Glutamatergic neuron (in vitro differentiated cells): ENCODE measurements at regions not wholly inside any gene's neighbourhood (a gene's known extent, or its start where the extent isn't known, plus 50 kb on each side); places are given as distances from the start of the nearest gene placed in this dataset.

Source experiments
- DNase-seq: peaks from one replicate; pipeline ENCODE4 v3.0.0; 2022
- H3K27ac Mint-ChIP-seq: one replicate; pipeline ENCODE4 v1.8.0; 2020; ENCODE audit warnings: mild to moderate bottlenecking, mixed read lengths, inconsistent platforms; ENCODE audit not compliant: unreplicated experiment
- H3K27me3 Mint-ChIP-seq: one replicate; pipeline ENCODE4 v1.8.0; 2020; ENCODE audit warnings: mild to moderate bottlenecking, moderate library complexity, mixed read lengths, inconsistent platforms; ENCODE audit not compliant: unreplicated experiment
- H3K36me3 Mint-ChIP-seq: one replicate; pipeline ENCODE4 v1.8.0; 2020; ENCODE audit warnings: mild to moderate bottlenecking, mixed read lengths, inconsistent platforms; ENCODE audit not compliant: unreplicated experiment
- H3K4me1 Mint-ChIP-seq: one replicate; pipeline ENCODE4 v1.8.0; 2020; ENCODE audit warnings: mild to moderate bottlenecking, low read depth, mixed read lengths, inconsistent platforms; ENCODE audit not compliant: unreplicated experiment
- H3K4me3 Mint-ChIP-seq: one replicate; pipeline ENCODE4 v1.8.0; 2020; ENCODE audit warnings: mild to moderate bottlenecking, mixed read lengths, inconsistent platforms; ENCODE audit not compliant: unreplicated experiment
- H3K9me3 Mint-ChIP-seq: one replicate; pipeline ENCODE4 v1.8.0; 2020; ENCODE audit warnings: mild to moderate bottlenecking, moderate library complexity, mixed read lengths, inconsistent platforms; ENCODE audit not compliant: unreplicated experiment
- CTCF ChIP-seq: fragments of 200-600 bp; sonication (generic); IDR thresholded peaks from one replicate; pipeline ENCODE4 v1.5.0; 2021; ENCODE audit not compliant: partially characterized antibody, unreplicated experiment

GRCh38 chr9:33677506-33677809 lies 117.9 kb upstream of the PRSS3 start:
- H3K27ac Mint-ChIP-seq, result peak overlapping the region; percentile 99
- H3K36me3 Mint-ChIP-seq, result no peaks in the 10 kb centered on the region
- H3K9me3 Mint-ChIP-seq, result peaks cover 3% of the 10 kb centered on the region
- no peak for DNase-seq
- peaks cover 4% of the 10 kb centered on the region for H3K27me3 Mint-ChIP-seq
- peak overlapping the region; percentile 97 for H3K4me3 Mint-ChIP-seq
- H3K4me1 Mint-ChIP-seq, result peaks cover 11% of the 10 kb centered on the region
- TF ChIP-seq CTCF, result no peak

- peaks cover 11% of the 10 kb centered on the region for H3K4me1 Mint-ChIP-seq
- DNase-seq, result no peak
- H3K36me3 Mint-ChIP-seq, result no peaks in the 10 kb centered on the region
- H3K27me3 Mint-ChIP-seq, result peaks cover 4% of the 10 kb centered on the region
- no peak overlapping the region for H3K27ac Mint-ChIP-seq
- no peak for TF ChIP-seq CTCF
- peak overlapping the region; percentile 97 for H3K4me3 Mint-ChIP-seq
- H3K9me3 Mint-ChIP-seq, result peaks cover 3% of the 10 kb centered on the region
Measured at GRCh38 chr9:33677961-33678360, 117.4 kb upstream of the PRSS3 start.

- no peaks in the 10 kb centered on the region for H3K36me3 Mint-ChIP-seq
- peaks cover 9% of the 10 kb centered on the region for H3K4me1 Mint-ChIP-seq
- H3K27me3 Mint-ChIP-seq, result peaks cover under 1% of the 10 kb centered on the region
- H3K27ac Mint-ChIP-seq, result no peak overlapping the region
- TF ChIP-seq CTCF, result no peak
- no peak overlapping the region for H3K4me3 Mint-ChIP-seq
- H3K9me3 Mint-ChIP-seq, result no peaks in the 10 kb centered on the region
- DNase-seq, result no peak
Measured at GRCh38 chr9:33682551-33682950, 112.8 kb upstream of the PRSS3 start.

- H3K27ac Mint-ChIP-seq, result no peak overlapping the region
- no peak overlapping the region for H3K4me3 Mint-ChIP-seq
- no peaks in the 10 kb centered on the region for H3K27me3 Mint-ChIP-seq
- DNase-seq, result no peak
- H3K4me1 Mint-ChIP-seq, result peaks cover 11% of the 10 kb centered on the region
- no peaks in the 10 kb centered on the region for H3K36me3 Mint-ChIP-seq
- no peak for TF ChIP-seq CTCF
- H3K9me3 Mint-ChIP-seq, result no peaks in the 10 kb centered on the region
Measured at GRCh38 chr9:33684831-33685230, 110.5 kb upstream of the PRSS3 start.

- H3K4me3 Mint-ChIP-seq, result no peak overlapping the region
- DNase-seq, result no peak
- peaks cover 11% of the 10 kb centered on the region for H3K4me1 Mint-ChIP-seq
- no peaks in the 10 kb centered on the region for H3K9me3 Mint-ChIP-seq
- no peaks in the 10 kb centered on the region for H3K36me3 Mint-ChIP-seq
- TF ChIP-seq CTCF, result no peak
- no peak overlapping the region for H3K27ac Mint-ChIP-seq
- H3K27me3 Mint-ChIP-seq, result no peaks in the 10 kb centered on the region
Measured at GRCh38 chr9:33686942-33687341, 108.4 kb upstream of the PRSS3 start.
